Brain pericyte (primary cell): ENCODE measurements at regions not wholly inside any gene's neighbourhood (a gene's known extent, or its start where the extent isn't known, plus 50 kb on each side); places are given as distances from the start of the nearest gene placed in this dataset.
"Not testable (repeated sequence)": the region's sequence is repeated elsewhere in the genome, so short reads cannot be mapped to it uniquely, and the experiment has no call there.

ENCODE experiments used
- DNase-seq: peaks from one replicate; pipeline ENCODE4 v3.0.0-alpha.2; 2012; ENCODE audit warnings: low read depth, low spot score

GRCh38 chr18:76610012-76610411 is 115.0 kb upstream of the ZNF516 start:
- DNase-seq: no peak

GRCh38 chr18:76605341-76605929 is 110.4 kb upstream of the ZNF516 start:
- no peak for DNase-seq

- no peak for DNase-seq
Observed at GRCh38 chr18:76604935-76605240, 109.8 kb upstream of the ZNF516 start.

- DNase-seq: no peak
Observed at GRCh38 chr18:76604108-76604934, 109.3 kb upstream of the ZNF516 start.

- DNase-seq: no peak
Observed at GRCh38 chr18:76602191-76602590, 107.1 kb upstream of the ZNF516 start.

- DNase-seq: not testable (repeated sequence)
Observed at GRCh38 chr18:76600076-76600475, 105.0 kb upstream of the ZNF516 start.

DNA sequence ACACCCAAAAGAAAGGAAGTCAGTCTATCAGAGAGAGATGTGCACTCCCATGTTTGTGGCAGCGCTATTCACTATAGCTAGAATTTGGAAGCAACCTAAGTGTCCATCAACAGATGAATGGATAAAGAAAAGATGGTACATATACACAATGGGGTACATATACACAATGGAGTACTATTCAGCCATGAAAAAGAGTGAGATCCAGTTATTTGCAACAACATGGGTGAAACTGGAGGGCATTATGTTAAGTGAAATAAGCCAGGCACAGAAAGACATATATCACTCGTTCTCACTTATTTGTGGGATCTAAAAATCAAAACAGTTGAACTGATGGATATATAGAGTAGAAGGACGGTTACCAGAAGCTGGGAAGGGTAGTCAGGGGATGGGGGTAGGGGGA is 99.9 kb upstream of the ZNF516 start:
- DNase-seq: no peak

DNA sequence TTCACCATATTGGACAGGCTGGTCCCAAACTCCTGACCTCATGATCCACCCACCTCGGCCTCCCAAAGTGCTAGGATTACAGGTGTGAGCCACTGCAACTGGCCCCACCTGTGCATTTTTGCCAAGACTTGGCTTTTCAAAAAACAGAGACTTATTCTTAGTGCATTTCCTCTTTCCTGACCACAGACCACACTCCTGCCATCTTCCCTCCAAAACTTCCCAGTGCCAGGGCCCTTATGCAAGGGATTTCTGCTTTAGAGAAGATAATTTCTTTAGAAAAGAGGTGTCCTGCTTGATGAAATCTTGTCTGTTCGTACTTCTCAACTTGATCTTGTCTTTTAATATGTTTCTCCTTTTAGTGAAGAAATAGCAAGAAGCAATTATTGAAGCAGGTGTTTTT is 98.8 kb upstream of the ZNF516 start:
- DNase-seq: no peak

DNA sequence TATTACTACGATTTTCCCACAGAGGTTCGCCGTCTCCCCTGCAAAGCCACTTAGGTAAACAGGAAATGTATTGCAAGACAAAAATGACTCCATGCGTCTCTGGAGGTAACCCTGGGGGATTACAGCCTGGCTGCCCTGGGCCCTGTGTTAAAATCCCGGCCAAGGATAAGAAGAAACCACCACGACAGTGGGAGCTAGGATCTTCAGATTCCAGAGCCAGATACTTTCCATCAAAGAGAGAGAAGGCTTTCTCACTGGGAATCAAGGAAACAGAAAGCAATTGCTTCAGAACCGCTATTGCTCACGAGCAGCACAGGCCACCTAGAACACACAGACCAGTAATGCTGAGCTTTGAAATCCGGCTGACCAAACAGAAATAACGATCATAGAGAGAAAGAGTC is 97.9 kb upstream of the ZNF516 start:
- no peak for DNase-seq

DNA sequence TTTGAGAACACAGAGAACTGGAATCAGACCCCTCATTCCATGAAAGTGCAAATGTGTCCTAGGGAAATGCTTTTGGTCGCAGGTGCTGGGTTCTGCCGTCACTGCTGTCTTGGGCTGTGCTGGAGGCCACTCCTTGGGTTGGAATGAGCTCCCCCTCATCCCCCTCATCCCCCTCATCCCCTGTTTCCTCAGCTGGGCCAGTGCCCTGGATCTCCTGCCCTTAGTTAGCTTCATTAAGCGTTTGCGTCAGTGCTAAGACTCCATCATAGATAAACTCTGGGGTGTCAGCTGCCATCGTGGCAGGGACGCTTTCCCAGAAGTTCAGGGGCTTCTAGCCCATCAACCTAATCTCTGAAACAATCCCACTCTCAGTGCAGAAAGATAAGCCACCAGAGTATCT is 97.1 kb upstream of the ZNF516 start:
- no peak for DNase-seq

DNA sequence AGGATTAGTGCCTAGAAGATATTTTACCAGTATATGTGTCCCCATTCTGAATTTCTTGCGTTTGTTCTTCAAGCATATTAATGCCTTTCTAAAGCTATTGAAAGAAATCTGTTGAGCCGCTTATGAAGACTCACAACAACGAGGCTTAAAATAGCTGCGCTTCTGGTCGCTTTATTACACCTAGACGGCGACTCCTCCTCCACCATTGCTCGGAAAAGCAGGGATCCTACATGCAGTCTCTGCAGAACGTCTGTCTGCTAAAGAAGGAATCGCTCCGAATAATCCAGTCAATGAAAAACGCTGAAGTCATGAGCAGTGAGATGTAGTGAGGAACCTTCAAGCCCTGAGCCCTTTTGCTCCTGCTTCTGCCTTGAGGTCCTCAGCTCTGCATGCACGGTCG is 94.8 kb upstream of the ZNF516 start:
- DNase-seq: no peak

DNA sequence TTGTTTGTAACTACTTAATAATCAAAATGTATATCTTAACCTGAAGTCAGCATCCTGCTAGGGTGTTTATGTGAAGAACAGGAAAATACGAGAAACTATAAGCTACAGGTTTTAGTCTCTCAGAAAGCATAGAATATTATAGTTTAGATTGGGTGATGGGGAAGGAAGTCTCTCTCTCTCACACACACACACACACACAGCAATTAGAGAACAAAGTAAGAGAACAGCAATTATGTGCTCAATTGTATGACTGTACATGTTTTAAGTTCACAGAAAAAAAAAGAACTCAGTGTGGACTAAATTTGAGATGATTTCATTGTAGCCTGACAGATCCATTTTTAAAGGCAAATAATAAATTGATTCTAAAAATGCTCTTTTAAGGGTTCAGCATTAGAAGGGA is 94.3 kb upstream of the ZNF516 start:
- DNase-seq: no peak

DNA sequence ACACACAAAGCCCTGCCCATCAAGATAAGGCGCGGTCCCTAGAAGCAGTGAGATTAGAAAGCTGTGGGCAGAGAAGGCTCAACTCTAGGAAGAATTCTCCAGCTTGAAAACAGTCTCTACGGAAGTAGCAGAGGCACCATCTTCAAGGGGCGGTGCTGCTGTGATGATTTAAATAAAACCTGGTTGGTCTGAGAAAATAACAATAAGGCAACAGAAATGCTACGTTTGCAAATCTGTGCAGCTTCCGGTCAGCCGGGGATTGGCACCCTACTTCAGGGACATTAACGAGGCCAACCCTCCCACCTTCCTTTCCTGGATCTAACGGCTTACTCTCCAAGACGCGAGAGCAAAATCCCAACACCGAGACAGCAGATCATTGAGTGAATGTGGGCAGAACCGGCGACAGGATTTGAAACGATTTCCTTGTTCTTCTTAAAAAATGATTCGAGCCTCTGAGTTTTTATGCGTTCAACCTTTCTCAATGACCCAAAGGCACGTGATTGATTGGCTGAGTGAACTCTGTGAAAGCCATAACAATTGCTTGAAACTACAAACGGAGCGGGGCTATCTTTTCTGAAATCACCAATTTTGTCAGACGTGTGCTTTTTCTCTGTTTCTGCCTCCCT is 93.7 kb upstream of the ZNF516 start:
- no peak for DNase-seq

- no peak for DNase-seq
Observed at GRCh38 chr18:76587879-76588271, 92.8 kb upstream of the ZNF516 start.

DNA sequence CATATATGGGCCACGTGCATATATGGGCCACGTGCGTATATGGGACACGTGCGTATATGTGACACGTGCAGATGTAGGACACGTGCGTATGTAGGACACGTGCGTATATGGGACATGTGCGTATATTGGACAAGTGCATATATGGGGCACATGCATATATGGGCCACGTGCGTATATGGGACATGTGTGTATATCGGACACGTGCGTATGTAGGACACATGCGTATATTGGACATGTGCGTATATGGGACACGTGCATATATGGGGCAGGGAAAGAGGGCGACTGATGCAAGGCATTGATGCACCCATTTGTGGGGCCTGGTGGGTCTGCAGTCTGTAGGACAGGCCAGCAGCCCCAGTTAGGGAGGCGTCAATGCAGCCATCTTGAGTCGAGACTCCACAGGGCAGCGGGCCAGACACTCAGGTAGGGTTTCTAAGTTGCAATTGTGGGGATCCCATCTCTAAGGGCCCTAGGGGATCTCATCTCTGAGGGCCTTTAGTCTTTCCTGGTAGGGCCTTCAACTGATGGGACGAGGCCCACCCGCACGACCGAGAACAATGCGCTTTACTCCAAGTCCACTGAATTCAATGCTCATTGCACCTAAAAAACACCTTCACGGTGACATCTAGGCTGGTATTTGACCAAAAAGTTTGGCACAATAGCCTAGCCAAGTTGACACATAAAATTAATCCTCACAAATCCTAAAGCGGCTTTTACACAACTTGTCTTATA is 92.3 kb upstream of the ZNF516 start:
- DNase-seq: no peak

DNA sequence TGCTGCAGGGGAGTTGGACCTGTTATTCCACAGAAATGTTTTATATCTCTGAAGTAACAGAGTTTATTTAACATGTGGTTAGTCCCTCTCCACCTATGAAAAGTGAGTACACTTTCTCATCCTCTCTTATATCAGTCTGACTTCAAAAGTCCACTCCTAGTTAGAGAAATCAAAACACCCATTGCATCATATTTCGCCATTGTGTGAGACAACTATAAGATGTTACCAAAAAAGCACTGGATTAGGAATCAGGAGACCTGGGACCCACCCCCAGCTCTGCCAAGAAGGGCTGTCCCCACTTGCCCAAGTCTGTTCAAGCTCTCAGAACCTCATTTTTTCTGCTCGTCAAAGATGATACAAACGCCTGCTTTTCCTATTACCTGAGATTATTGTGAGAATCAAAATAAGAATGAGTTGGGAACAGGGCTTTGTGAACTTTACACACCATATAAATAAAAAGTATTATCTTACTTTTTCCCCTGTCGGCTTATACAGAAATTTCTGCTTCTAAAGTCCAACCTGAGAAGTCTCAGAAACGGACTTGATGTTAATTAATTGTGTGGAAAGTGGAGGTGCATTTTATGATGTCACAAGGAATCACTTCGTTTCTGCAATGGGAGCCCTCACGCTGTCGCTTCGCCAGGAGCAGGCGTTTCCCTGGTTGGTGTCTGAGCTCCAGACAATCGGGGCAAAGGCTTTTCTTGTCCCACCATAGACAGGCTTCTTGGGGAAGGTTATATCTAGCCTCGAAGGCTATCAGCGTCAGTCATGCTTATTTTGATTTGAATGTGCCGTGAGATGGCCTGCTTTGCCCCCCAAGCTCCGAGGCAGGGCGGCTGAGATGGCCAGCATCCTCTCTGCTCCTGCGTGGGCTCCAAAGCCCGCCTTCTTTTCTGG is 89.6 kb upstream of the ZNF516 start:
- no peak for DNase-seq

DNA sequence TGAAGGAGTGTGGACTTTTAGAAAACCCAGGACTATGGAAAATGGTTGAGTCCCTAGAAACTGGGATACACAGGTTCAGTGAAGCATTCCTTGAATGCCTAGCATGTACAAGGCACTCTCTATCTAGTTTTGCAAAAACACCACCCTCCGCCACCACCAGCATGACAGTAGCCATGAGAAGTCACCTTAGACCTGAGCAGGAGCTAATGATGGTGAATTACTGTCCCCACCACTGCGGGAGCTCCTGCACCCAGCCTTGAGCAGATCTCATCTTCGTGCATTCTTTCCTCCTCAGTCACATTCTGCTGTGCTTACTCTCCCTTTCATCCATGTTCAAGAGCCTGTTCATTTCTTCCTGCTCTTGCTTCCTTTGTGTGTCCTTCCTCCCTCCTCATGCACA is 86.2 kb upstream of the ZNF516 start:
- DNase-seq: no peak

DNA sequence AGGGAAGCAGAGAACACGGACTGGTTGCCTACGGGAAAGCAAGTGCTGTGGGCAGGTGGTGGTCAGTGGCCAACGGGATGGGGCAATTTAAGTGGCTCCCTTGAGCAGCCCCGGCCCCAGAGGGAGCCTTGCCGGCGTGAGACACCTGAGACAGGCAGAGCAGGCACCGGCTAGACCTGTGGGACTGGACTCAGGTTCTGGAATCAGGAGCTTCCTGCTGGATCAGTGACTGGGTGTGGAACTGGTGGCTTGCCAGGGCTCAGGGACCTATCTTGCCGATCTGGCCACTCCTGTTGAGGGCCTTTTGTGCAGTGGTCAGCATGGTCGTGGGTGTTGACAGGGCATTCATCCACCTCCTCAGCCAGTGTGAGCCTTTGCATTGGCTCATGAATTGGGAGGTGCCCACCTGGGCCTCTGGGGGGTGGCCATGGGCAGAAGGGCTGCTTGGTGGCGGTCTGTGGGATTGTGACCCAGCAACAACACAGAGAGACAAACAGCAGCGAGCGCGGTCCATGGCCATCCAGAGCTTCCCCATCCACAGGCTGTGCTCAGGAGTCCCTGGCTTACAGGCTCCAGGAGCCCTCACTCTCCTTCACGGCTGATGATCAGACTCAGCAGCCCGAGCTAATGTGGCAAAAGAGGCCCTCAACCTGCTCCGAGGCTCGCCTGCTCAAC is 85.4 kb upstream of the ZNF516 start:
- no peak for DNase-seq

GRCh38 chr18:76579301-76579695 is 84.3 kb upstream of the ZNF516 start:
- no peak for DNase-seq

- no peak for DNase-seq
Observed at GRCh38 chr18:76578571-76579300, 83.7 kb upstream of the ZNF516 start.
